Skin of body (tissue), 1 donor: ENCODE measurements at regions not wholly inside any gene's neighbourhood (a gene's known extent, or its start where the extent isn't known, plus 50 kb on each side); places are given as distances from the start of the nearest gene placed in this dataset.

Experiments
- DNase-seq: peaks from one replicate; lab custom pipeline; 2025; lab: John Stamatoyannopoulos, UW

DNA sequence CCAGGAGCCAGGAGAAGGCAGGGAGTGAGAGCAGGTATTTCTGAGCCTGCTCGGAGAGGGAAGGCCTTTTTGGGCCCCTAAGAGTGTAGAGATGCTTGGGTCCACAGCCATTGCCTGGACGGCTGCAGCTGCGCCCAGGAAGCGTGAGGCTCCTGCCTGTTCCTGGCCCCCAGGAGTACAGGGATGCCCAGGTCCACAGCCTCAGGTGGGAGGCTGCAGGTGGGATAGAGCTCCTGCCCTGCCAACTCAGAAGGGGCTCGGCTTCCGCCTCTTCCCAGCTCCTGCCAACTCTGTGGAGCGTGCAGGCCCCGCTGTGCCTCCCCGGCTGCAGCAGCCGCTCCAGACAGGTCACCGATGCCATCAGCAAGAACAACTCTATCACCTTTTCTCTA is 351.0 kb upstream of the PCDH20 start:
- DNase-seq = no peak

DNA sequence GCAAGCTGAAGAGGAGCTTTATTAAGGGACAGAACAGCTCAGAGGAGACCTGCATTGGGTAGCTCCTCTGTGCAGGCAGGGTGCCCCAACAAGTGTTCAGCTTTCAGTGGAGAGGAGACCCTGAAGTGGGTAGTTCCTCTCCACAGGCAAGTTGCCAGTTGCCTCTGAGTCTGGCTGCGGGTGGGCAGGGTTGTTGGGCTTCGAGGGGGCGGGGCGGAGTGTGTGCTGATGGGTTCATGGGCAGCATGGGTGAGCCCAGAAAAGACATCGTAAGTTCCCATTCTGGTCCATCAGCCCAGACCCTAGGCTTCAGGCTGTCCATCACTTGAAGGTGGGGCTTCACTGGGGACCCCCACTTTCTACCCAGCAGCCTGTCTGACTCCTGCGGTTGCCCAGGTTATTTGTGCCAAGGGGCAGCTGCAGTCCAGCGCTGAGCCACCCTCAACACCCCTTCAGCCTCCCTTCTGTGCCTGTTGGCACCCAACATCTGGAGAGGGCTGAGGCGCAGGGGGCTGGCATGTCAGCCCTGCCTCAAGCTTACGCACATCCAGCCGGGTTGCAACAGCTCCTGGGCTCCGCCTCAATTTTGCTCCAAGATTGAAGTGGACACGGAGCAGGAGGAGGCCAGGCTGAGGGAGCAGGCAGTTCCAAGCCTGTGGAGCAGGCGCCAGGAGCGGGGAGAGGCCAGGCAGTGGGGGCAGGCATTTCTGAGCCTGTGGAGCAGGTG is 350.5 kb upstream of the PCDH20 start:
- no peak for DNase-seq

DNA sequence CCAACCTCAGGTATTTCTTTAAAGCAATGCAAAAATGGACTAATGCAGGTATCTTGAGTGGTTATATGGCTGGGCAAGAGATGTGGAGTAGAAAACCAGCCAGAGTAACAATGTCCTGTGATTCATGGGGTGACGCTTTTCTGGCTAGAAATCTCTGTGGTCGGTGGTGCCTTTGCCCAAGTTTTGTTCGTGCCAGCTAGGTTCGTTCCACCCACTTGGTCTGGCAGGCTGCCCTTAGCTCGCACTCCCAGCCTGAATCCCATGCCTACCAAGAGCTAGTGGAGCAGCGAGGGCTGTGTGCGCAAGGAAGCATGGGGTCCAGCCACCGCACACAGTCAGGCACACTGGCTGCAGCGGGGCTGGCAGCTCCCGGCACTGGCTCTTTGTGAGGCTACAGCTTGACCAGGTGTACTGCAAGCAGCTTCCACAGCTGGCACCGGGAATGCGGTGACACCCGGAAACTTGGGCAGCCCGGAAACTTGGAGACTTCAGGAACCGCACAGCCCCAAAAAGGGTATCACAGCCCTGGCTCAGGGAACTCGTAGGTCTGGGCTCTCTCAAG is 349.6 kb upstream of the PCDH20 start:
- DNase-seq = no peak

DNA sequence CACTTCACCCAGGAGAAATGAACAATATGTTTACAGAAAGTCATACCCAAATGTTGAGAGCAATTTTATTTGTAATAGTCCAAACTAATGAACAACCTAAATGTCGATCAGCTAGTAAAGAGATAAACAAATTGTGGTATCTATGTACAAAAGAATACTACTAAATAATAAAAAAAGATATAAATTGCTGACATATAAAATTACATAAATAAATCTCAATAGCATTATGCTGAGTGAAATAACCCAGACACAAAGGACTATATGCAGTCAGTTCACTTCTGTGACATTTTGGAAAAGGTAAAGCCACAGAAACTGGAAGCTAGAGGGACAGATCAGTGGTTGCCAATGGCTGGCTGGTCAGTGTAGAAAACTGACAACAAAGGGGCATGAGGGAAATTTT is 346.0 kb upstream of the PCDH20 start:
- DNase-seq = no peak

DNA sequence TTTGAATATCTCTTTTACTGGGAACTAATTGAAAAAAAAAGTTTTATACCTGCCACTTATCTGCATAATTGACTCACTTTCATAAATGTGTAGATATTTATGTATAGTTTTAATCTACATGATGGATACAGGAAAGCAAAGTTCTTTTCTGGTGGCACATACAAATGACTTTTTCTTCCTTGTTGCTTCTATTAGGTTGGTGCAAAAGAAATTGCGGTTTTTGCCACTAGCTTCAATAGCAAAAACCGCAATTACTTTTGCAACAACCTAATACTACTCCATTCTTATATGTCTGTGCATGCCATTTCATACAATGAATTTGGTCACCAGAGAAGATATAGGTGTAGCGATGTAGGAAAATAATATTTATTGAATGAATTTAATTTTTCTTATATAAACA is 344.5 kb upstream of the PCDH20 start:
- DNase-seq = no peak

DNA sequence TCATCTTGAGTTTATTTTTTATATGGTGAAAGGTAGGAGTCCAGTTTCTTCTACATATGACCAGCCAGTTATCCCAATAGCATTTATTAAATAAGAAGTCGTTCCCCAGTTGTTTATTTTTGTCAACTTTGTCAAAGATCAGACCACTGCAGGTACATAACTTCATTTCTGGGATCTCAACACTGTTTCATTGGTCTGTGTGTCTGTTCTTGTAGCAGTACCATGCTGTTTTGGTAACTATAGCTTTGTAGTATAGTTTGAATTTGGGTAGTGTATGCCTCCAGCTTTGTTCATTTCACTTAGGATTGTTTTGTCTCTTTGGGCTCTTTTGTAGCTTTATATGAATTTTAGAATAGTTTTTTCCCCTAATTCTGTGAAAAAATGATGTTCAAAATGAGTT is 340.4 kb upstream of the PCDH20 start:
- no peak for DNase-seq

DNA sequence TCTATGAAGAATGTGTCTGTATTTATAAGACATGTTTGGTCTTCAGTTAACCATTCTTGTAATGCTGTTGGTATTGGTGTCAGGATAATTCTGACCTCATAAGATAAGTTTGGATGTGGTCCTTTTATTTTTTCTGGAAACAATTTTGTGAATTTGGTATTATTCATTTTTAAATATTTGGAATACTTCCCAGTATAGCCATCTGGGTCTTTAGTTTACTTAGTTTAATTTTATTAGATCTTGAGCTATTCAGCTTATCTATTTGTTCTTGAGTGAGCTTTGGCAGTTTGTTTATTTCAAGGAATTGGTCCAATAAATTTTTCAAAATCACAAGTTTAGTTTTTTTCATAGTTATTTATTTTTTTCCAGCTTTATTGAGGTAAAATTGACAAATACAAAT is 335.4 kb upstream of the PCDH20 start:
- no peak for DNase-seq

DNA sequence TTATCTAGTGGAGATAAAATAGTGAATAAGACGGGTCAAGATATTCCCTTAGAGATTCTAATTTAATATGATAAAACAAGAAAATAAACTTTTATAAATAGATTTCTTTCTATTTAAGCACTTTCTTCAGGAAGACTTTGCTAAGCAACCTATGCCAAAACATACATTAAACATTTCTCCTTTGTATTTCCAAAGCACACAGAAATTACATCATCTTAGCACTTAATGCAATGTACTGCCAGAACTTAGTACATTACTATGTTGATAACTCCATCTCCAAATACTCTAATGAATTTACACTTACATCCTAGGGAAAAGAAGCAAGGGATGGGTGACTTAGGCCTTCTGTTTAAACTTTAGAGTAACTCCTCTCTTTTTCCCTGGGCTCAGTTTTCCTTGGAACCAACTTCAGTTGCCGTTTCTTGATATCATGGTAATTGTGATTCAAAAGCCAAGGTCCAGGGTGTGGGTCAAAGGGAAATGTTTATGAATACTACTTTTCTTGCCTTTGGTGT is 322.6 kb upstream of the PCDH20 start:
- no peak for DNase-seq

DNA sequence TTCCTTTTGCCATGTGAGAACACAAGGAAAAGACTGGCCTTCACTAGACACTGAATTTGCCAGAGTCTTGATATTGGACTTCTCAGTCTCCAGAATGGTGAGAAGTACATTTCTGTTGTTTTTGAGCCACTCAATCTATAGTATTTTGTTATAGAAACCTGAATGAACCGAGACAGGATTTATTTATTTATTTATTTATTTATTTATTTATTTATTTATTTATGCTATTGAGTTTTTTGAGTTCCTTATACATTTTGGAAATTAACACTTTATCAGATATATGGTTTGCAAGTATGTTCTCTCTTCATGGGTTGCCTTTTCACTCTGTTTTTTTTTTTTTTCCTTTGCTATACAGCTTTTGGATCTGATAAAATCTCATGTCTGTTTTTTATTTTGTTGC is 319.0 kb upstream of the PCDH20 start:
- no peak for DNase-seq

DNA sequence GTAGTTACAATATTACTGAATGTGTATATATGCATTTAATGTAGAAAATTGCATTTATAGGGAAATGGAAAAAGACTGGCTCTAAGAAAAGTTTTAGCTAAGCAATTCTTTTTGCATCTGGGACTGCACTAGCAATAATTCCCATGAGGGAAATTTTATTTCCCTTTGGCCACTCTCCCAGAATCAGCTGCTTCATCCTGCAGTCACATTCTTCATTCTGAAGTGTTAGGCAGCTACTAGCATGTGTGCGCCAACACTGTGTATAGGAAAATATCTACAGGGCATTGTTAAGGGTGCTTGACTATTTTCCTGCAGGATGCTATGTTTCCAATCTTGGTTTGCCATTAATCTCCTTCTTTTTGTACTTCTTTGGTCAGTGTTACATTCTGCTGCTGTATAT is 312.8 kb upstream of the PCDH20 start:
- DNase-seq = peak; percentile 85

DNA sequence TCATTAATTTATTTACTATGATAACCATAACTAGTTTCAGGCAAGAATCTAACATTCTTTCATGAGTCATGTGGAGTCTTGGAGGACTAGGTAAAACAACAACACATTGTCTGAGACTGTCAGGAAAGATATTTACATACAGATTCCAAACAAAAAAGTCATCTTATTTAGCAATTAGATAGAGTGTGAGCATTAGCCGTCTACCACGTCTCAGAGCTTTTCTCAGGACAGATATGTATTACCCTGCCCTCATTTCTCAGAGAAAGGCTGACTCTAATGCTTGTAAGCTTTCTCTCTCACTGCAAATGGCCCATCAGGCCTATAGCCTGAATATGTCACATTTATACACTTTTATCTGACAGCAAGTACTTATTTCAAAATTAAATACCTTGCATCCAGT is 312.1 kb upstream of the PCDH20 start:
- no peak for DNase-seq

DNA sequence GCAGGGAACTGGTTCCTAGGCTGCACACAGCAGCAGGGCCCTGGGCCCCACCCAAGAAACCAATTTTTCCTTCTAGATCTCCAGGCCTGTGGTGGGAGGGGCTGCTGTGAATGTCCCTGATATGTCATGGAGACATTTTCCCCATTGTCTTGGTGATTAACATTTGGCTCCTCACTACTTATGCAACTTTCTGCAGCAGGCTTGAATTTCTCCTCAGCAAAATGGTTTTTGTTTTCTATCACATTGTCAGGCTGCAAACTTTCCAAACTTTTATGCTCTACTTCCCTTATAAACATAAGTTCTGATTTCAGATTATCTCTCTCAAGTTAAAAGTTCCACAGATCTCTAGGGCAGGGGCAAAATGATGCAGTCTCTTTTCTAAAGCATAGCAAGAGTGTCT is 310.2 kb upstream of the PCDH20 start:
- DNase-seq = no peak

DNA sequence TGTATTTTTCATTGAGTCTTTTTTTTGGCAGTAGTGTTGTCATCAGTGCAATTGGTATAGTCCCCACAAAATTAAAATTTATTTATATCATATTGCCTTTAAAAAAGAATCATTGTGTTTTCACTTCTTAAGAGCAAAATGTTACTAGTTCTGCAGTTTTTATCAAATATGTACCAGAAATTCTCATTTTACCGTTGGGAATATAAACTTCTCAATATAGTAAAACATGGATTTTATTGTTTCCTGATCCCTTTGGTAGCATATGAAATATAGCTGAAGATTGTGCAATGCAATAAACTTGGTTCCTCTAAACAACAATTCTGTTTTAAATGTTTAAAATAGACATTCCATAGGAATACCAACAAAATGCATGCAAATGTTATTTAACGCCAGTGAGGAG is 306.5 kb upstream of the PCDH20 start:
- peak; percentile 33 for DNase-seq

DNA sequence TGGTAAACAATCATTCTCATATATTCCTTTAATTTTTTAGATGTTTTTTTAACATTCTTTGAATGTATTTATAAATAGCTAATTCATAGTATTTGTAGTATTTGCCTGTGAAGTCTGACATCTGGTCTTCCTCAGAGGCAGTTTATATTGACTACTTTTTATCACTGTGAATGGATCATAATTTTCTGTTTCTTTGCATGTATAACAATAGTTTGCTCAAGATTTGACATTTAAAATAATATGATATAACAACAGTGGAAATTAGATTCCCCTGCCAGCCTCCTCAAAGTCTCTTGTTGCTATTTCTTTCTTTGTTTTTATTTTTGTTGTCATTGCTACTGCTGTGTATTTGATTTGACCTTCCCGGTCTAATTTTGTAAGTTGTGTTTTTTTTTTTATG is 297.0 kb upstream of the PCDH20 start:
- no peak for DNase-seq

DNA sequence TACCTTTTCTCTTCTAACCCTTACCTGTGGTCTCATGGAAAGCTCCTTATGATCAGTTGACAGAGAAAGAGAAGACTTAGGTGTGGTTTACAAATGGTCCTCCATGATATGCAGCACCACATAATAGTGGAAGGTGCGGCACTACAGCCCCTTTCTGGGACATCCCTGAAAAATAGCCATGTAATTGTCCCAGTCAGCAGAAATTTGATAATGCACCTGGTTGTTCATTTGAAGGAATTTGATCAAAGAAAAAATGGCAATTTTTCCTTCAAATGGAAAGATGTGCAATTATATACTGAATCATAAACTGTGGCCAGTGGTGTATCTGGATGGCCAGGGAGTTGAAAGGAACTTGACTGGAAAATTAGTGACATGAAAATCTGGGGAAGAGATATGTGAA is 293.6 kb upstream of the PCDH20 start:
- DNase-seq = no peak

DNA sequence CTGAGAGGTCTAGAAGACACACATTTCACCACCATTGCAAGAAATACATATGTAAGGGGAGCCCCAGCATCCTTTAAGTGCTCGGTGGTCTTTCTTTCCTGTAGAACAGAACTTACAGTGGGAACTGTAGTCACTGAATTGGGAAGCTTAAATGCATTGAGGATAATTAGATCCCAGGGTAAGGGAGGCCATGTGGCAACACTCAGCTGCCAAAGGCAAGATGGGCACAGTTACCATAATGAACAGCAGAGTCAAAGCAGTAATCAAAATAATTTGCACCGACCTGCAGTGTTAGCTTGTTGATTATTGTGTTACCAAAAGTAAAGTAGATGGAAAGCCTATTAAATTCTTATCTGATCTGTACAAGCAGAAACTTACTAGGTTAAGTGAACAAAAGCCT is 291.2 kb upstream of the PCDH20 start:
- DNase-seq = no peak

DNA sequence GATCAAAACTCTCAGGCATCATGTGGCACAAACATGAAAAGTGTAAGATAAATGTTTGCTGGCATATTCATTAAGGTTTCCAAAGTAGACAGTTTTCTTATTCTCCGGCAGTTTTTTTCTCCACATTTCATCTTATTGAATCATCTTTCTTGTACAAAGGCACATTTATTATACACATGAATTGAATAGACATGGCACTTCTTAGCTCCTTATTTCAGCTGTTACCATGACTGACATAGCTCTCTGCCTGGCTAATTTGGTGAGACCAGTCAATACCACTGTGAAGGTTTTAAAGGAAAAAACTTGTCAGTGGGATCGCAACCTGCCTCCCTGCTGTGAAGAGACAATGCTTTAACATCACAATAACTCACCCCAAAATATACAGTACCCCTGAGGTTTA is 285.0 kb upstream of the PCDH20 start:
- DNase-seq = no peak

DNA sequence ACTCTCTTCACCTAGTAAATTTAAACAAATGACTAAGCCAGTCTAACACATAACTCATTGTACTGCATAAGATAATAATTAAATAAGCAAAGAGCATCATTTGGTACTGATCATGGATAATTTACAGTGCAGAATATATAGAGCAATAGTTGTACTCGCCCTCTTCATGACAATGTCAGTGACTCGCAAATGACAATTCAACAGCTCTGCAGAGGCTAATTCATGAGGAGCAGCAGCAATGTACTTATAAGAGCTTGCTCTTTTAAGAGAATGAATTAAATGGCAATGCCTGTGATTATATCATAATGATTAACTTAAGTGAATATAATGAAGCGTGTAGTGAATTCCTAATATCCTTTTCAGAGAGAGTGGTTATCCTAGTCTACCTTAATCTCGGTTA is 284.5 kb upstream of the PCDH20 start:
- peak; percentile 8 for DNase-seq

DNA sequence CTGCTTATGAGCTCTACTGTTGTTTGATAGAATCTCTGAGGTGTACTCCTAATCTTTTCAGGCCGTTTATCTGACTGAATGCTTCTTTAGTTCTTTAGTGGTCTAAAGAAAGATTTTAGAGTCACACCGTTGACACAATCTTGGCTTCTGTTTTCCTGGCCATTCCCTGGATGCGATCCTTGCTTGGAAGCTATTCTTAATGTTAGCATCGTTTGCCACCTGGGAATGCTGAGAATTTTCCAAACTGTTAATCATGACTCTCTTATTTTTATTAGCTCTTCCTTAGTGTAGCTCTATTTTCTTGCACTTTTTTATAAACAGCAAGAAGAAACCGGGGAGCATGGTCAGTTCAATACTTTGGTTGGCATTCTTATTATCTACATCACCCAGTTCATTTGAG is 281.0 kb upstream of the PCDH20 start:
- DNase-seq = no peak

DNA sequence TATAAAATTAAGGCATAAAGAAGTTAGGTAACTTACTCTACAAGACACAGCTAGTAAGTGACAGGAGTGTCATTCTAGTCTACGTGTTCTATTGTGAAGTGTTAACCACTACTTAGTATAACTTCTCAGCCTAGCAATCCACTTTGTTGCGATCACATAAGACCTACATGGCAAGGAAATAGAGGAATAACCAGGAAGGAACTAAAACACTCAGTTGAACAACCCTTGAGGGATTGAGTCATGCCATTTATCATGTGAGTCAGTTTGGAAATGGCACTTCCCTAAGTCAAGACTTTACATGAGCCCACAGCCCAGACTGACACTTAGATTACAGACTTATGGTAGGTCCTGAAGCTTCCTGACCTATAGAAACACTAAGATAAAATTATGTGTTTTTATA is 279.5 kb upstream of the PCDH20 start:
- DNase-seq = no peak

DNA sequence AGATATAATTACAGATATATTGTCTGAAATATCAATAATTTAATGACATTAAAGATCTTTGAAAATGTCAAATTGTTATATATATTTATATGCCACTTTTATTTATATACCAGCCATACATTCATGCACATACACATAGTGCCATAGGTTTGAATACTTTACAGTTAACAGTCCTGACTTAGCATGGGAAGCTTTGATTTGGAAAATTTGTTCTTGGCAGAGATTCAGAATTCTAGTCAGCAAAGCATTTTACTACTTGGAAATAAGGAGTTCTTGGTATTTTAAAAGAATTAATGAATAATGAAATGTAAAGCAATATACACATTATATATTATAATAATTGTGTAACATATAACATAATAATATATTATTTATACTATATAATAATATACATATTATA is 277.0 kb upstream of the PCDH20 start:
- DNase-seq = no peak

DNA sequence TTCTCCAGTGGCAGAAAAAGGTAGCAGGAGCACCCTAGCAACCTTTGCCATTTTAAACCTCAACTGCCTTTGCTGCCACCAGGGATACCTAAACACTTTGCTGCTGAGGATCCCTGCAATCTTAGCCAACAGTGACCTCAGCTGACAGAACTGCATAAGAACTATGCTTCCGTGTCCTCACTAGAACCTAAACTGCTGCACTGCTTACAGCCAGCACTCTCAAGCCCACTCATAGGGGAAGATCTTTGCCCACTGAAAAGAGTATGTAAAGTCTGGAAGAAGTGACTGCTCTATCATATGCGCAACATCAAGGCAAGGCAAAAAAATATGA is 270.0 kb upstream of the PCDH20 start:
- peak; percentile 10 for DNase-seq

DNA sequence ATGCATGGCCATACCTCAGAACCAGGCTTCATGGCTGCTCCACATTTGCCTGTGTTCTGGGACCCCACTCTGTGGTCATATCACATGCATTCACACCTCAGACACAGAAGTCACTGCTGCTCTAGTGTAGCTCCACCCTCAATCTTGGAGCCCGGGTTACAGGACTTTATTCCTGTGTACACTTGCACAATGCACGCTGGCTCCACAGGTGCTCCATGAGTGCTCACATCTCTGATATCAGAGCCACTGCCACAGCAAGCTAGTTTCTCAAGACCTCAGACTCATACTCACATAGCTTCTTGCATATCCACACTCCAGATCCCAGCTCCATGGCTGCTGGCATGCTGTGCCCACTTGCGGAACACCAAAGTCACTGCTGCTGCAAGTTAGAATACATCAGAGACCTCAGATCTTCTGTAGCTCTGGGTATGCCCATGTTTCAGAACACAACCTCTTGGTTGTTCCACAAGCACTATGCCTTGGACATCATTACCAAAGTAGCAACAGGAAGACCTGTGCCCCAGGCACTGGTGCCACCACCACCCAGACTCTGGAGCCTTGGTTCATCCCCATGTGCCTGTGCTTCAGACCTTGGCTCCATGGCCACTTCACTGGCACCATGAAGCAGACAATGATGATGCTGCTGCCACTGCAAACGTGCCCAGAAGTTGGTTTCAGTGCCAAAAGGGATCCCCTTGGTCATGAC is 269.5 kb upstream of the PCDH20 start:
- no peak for DNase-seq
